CD4-positive, alpha-beta memory T cell (primary cell): ENCODE measurements at regions not wholly inside any gene's neighbourhood (a gene's known extent, or its start where the extent isn't known, plus 50 kb on each side); places are given as distances from the start of the nearest gene placed in this dataset.

Experiments used
- CTCF ChIA-PET: fragments of 350-600 bp; sonication (Branson Sonifier 250); formaldehyde crosslinking; loops from one replicate; lab custom pipeline; 2021; ENCODE audit warnings: inconsistent platforms; ENCODE audit not compliant: partially characterized antibody; lab: Charles Lee
- POLR2A ChIA-PET: fragments of 350-600 bp; sonication (Branson Sonifier 250); formaldehyde crosslinking; loops from one replicate; lab custom pipeline; 2021; ENCODE audit not compliant: partially characterized antibody; lab: Charles Lee
- DNase-seq, 5 donors: peaks; one replicate each; pipeline versions ENCODE4 v3.0.0 to v3.0.0-alpha.2; 2020 to 2022; ENCODE audit warnings: mixed read lengths in 1 of 5
- H3K27ac ChIP-seq: one replicate; pipeline ENCODE4 v1.7.0; 2013; ENCODE audit warnings: low read depth, low read length
- H3K27me3 ChIP-seq: 2 replicates; pipeline ENCODE4 v1.7.0; 2013; ENCODE audit warnings: mild to moderate bottlenecking, low read length, moderate library complexity; ENCODE audit not compliant: insufficient read depth
- H3K36me3 ChIP-seq: 2 replicates; pipeline ENCODE4 v1.7.0; 2013; ENCODE audit warnings: mild to moderate bottlenecking, low read length, moderate library complexity; ENCODE audit not compliant: insufficient read depth
- H3K4me1 ChIP-seq: 2 replicates; pipeline ENCODE4 v1.7.0; 2013; ENCODE audit warnings: mild to moderate bottlenecking, low read length, moderate library complexity; ENCODE audit not compliant: insufficient read depth
- H3K4me3 ChIP-seq, 2 donors: one replicate each; pipeline ENCODE4 v1.7.0; 2013; ENCODE audit warnings: low read length in 2 of 2, mild to moderate bottlenecking in 1 of 2
- H3K9me3 ChIP-seq, 2 donors: one replicate each; pipeline ENCODE4 v1.7.0; 2013; ENCODE audit warnings: low read length in 2 of 2, control low read depth in 1 of 2; ENCODE audit not compliant: control insufficient read depth in 1 of 2
- H3K27ac Mint-ChIP-seq, 7 donors: one replicate each; pipeline ENCODE4 v1.8.0; 2020 to 2021; ENCODE audit warnings: mixed read lengths in 7 of 7, mild to moderate bottlenecking in 6 of 7, inconsistent platforms in 3 of 7, moderate library complexity in 3 of 7
- H3K27me3 Mint-ChIP-seq, 2 donors: one replicate each; pipeline ENCODE4 v1.8.0; 2020 to 2021; ENCODE audit warnings: mixed read lengths in 2 of 2
- H3K36me3 Mint-ChIP-seq, 2 donors: one replicate each; pipeline ENCODE4 v1.8.0; 2020 to 2021; ENCODE audit warnings: mixed read lengths in 2 of 2, inconsistent platforms in 1 of 2, mild to moderate bottlenecking in 1 of 2
- H3K4me1 Mint-ChIP-seq, 4 donors: one replicate each; pipeline ENCODE4 v1.8.0; 2020 to 2021; ENCODE audit warnings: mixed read lengths in 4 of 4, mild to moderate bottlenecking in 1 of 4
- H3K4me3 Mint-ChIP-seq, 8 donors: one replicate each; pipeline ENCODE4 v1.8.0; 2020 to 2021; ENCODE audit warnings: mixed read lengths in 8 of 8, mild to moderate bottlenecking in 7 of 8, moderate library complexity in 6 of 8, inconsistent platforms in 3 of 8
- H3K9me3 Mint-ChIP-seq, 8 donors: one replicate each; pipeline ENCODE4 v1.8.0; 2020 to 2021; ENCODE audit warnings: mixed read lengths in 8 of 8, mild to moderate bottlenecking in 5 of 8, inconsistent platforms in 3 of 8, moderate library complexity in 1 of 8
- intact Hi-C: fragments of 100-400 bp; cut with micrococcal nuclease; formaldehyde crosslinking; loops from one replicate; pipeline ENCODE4 v1.15.1; 2023

DNA sequence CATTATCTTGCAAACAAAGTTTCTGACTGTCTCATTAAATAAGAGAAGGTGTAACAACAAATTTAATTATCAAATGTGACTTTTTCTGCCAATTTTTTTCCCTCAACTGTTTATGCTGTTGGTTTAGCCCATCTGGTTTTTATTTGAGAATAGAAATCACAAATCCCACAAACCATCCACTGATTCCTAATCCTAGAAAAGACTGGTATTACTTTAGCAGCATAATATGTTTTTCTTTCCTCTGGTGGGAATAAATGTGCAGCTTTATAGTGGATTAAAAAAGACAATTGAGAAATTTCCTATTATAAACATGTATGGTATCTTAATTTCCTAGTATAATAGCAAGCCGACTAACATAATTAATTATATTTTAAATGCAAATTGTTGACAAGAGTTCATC is 257.9 kb upstream of the FOXN3 start:
- no peaks in the 10 kb centered on the region for H3K27me3 Mint-ChIP-seq
- POLR2A ChIA-PET = no interaction called here
- DNase-seq = no peak
- no peak overlapping the region for H3K27ac Mint-ChIP-seq
- Histone ChIP-seq H3K4me3 (no peak overlapping the region), H3K36me3 (no peaks in the 10 kb centered on the region), H3K9me3 (no peaks in the 10 kb centered on the region), H3K27me3 (no peaks in the 10 kb centered on the region), H3K27ac (no peak overlapping the region), H3K4me1 (peaks cover 16% of the 10 kb centered on the region)
- H3K9me3 Mint-ChIP-seq = no peaks in the 10 kb centered on the region
- CTCF ChIA-PET = interaction anchor here (0.8 kb wide), 1 partner anchor 10 kb away, joined by 3 read pairs; no protein-coding TSS in a partner anchor
- intact Hi-C loops = no loop called here
- no peak overlapping the region for H3K4me3 Mint-ChIP-seq
- no peaks in the 10 kb centered on the region for H3K36me3 Mint-ChIP-seq
- peaks cover 11 to 34% (median 24%) of the 10 kb centered on the region in 4 donors for H3K4me1 Mint-ChIP-seq

DNA sequence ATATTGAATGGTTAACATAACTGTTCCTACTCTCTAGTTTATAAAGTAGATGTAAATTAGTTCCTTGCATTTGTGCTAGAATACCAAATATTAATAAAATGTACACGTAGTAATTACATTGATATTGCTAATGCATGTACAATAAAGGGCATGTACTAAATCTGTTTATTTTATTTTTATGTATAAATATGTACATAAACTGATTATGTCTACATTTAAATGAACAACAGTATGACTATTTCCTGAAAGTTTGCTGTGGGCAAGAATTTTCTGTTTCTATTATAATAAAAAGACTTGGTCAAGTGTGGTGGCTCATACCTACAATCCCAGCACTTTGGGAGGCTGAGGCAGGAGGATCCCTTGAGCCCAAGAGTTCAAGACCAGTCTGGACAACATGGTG is 257.2 kb upstream of the FOXN3 start:
- CTCF ChIA-PET = interaction anchor here (1.0 kb wide), 1 partner anchor 19 kb away, joined by 3 read pairs; no protein-coding TSS in a partner anchor
- POLR2A ChIA-PET = interaction anchor here (0.9 kb wide), 1 partner anchor 27 kb away, joined by 3 read pairs; no protein-coding TSS in a partner anchor
- Histone ChIP-seq H3K36me3 (no peaks in the 10 kb centered on the region), H3K4me3 (no peak overlapping the region), H3K9me3 (no peaks in the 10 kb centered on the region), H3K27ac (no peak overlapping the region), H3K4me1 (peaks cover 14% of the 10 kb centered on the region), H3K27me3 (no peaks in the 10 kb centered on the region)
- H3K9me3 Mint-ChIP-seq = no peaks in the 10 kb centered on the region
- no peak for DNase-seq
- intact Hi-C loops = no loop called here
- no peak overlapping the region for H3K27ac Mint-ChIP-seq
- no peaks in the 10 kb centered on the region for H3K27me3 Mint-ChIP-seq
- no peaks in the 10 kb centered on the region for H3K36me3 Mint-ChIP-seq
- H3K4me1 Mint-ChIP-seq = peaks cover 10 to 32% (median 24%) of the 10 kb centered on the region in 4 donors
- no peak overlapping the region for H3K4me3 Mint-ChIP-seq

DNA sequence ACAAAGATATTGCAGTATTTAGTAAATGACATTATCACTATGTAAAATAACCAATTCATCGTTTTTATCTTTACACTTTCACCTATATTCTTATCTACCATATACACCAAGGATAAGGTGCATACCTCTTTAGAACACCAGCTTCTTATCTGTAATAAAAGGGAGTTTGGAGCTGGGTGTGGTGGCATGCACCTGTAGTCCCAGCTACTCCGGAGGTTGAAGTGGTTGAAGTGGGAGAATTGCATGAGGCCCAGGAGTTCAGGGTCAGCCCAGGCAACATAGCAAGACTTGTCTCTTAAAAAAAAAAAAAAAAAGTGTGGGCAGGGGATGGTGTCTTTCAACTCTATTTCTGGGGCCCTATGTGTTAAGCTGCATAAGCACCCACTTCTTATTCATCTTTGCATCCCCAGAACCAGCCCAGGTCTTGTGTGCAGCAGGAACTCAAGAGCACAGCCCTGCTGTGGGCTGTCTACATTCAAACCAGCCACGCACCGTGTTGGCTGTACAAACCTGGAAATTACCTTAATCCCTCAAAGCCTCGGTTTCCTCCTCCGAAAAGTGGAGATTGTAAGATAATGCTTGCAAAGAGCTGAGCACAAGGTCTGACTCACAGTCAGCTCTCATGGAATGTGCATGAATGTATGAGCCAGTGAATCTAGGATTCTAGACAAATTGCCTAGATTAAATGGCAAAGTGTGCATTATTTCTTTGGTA is 256.6 kb upstream of the FOXN3 start:
- Mint-ChIP-seq H3K36me3 (no peaks in the 10 kb centered on the region), H3K27me3 (no peaks in the 10 kb centered on the region), H3K4me3 (peak overlapping the region in 1 of 8 donors; percentile 61), H3K27ac (peak overlapping the region in 5 of 7 donors; percentile 17 to 77 (median 37)), H3K9me3 (no peaks in the 10 kb centered on the region), H3K4me1 (peaks cover 12 to 30% (median 24%) of the 10 kb centered on the region in 4 donors)
- no peak overlapping the region for H3K27ac ChIP-seq
- H3K4me3 ChIP-seq = no peak overlapping the region
- POLR2A ChIA-PET = interaction anchor here (0.9 to 1.3 kb wide), 2 partner anchors 28 to 47 kb away, joined by 3 to 7 read pairs; no protein-coding TSS in a partner anchor
- intact Hi-C loops = no loop called here
- no peaks in the 10 kb centered on the region for H3K36me3 ChIP-seq
- H3K9me3 ChIP-seq = no peaks in the 10 kb centered on the region
- no peaks in the 10 kb centered on the region for H3K27me3 ChIP-seq
- CTCF ChIA-PET = interaction anchor here (0.7 to 1.0 kb wide), 3 partner anchors 18 to 1928 kb away, joined by 3 read pairs; no protein-coding TSS in a partner anchor
- peaks cover 14% of the 10 kb centered on the region for H3K4me1 ChIP-seq
- DNase-seq = peak in 1 of 5 donors; percentile 57

DNA sequence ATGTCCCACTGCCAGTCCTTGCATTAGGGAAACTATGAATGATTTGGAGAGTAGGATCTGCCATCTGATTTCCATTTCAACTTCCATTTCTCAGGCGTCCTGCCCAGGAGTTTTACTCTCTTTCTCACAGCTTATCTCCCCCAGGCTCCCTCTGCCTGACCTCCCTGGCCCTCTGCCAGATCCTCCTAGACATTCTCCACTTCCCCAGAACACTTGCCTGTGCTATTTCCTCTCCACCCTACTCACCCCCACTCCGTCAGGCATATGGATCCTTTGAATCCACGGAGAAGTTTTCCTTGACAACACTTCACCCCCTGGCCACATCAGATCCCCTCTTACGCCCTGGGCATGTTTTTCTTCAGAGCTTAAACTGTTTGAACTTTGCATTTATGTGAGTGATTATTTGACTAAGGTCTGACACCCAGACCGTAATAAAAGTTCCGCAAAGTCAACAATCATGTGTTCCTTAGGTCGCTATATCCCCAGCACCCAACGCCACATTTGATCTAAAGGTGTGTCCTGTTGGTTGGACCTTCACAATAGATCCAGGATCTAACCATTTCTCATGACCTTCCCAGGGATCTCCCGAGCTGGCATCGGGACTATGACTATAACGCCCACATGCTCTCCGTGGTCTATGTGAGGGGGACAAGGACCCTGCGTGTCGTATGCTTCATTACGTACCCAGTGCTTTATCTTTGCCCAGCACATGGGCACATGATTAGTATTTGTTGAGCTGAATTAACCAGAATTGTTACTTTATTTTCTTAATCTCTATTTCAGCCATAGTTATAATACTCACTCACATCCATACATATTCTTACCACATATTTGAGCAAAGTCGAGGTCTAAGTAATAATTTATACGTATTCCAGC is 255.8 kb upstream of the FOXN3 start:
- Histone ChIP-seq H3K9me3 (no peaks in the 10 kb centered on the region), H3K27me3 (no peaks in the 10 kb centered on the region), H3K4me1 (peaks cover 14% of the 10 kb centered on the region), H3K36me3 (no peaks in the 10 kb centered on the region), H3K27ac (no peak overlapping the region), H3K4me3 (no peak overlapping the region)
- intact Hi-C loops = no loop called here
- Mint-ChIP-seq H3K27me3 (no peaks in the 10 kb centered on the region), H3K36me3 (no peaks in the 10 kb centered on the region), H3K4me1 (peaks cover 15 to 33% (median 25%) of the 10 kb centered on the region in 4 donors), H3K27ac (peak overlapping the region in 2 of 7 donors; percentile 62 to 68), H3K4me3 (peak overlapping the region in 1 of 8 donors; percentile 11), H3K9me3 (no peaks in the 10 kb centered on the region)
- ChIA-PET POLR2A (interaction anchor here (0.9 to 1.3 kb wide), 2 partner anchors 29 to 48 kb away, joined by 3 to 7 read pairs; no protein-coding TSS in a partner anchor), CTCF (interaction anchor here (0.7 to 1.3 kb wide), 4 partner anchors 8 to 1927 kb away, joined by 3 read pairs; no protein-coding TSS in a partner anchor)
- DNase-seq = no peak

DNA sequence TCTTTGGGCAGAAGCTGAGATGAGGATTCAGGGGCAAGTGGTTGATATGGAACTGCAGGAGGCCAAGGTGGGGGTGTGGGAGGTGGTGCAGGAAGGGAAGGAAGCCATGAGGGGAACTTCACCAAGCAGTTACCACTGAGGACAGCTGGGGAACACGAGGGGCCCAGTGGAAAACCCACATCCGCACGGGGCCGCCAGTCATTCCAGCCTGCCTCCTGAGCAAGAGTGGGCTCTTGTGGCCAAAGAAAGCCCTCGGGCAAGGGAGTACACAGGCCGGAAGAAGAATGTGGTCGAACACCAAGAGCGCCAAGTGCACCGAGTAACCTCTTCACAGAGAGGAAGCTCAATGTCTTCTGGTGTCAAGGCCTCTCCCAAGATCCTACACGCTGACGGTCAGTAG is 252.2 kb upstream of the FOXN3 start:
- H3K27me3 ChIP-seq = no peaks in the 10 kb centered on the region
- Mint-ChIP-seq H3K27me3 (no peaks in the 10 kb centered on the region), H3K36me3 (peaks cover 0 to 11% of the 10 kb centered on the region in 2 donors), H3K4me3 (no peak overlapping the region), H3K4me1 (peaks cover 10 to 26% (median 19%) of the 10 kb centered on the region in 4 donors), H3K9me3 (peaks cover 0 to 9% (median 5%) of the 10 kb centered on the region in 8 donors), H3K27ac (peak overlapping the region in 2 of 7 donors; percentile 48 to 60)
- CTCF ChIA-PET = no interaction called here
- no peaks in the 10 kb centered on the region for H3K9me3 ChIP-seq
- H3K36me3 ChIP-seq = no peaks in the 10 kb centered on the region
- POLR2A ChIA-PET = interaction anchor here (1.2 kb wide), 1 partner anchor 50 kb away, joined by 3 read pairs; no protein-coding TSS in a partner anchor
- H3K4me1 ChIP-seq = peaks cover 13% of the 10 kb centered on the region
- no peak overlapping the region for H3K27ac ChIP-seq
- no peak overlapping the region for H3K4me3 ChIP-seq
- DNase-seq = no peak
- intact Hi-C loops = no loop called here

DNA sequence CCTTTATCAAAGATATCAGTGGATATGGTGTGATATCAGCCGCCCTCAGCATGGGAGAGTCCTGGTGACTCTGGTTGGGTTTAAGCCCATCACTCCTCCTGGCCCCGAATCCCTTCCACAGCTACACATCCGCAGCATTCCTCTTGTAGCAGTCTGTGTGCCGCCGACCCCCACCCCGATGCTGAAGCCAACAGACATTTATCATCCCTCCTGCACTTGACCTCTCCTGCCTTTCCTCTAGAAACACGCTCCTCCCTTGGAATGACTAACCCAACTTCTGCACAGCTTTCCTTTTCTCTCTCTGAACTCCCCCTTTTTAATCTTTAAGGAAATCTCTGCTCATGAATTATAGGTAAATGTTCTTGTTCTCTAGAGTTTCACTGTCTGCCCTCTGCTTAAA is 250.9 kb upstream of the FOXN3 start:
- Histone ChIP-seq H3K4me3 (no peak overlapping the region), H3K36me3 (no peaks in the 10 kb centered on the region), H3K27me3 (no peaks in the 10 kb centered on the region), H3K27ac (no peak overlapping the region), H3K9me3 (no peaks in the 10 kb centered on the region), H3K4me1 (peaks cover 1% of the 10 kb centered on the region)
- Mint-ChIP-seq H3K27ac (no peak overlapping the region), H3K36me3 (peaks cover 0 to 11% of the 10 kb centered on the region in 2 donors), H3K27me3 (no peaks in the 10 kb centered on the region), H3K4me1 (peaks cover 4 to 14% (median 9%) of the 10 kb centered on the region in 4 donors), H3K4me3 (no peak overlapping the region), H3K9me3 (peaks cover 0 to 9% (median 5%) of the 10 kb centered on the region in 8 donors)
- intact Hi-C loops = no loop called here
- POLR2A ChIA-PET = no interaction called here
- CTCF ChIA-PET = interaction anchor here (0.9 kb wide), 1 partner anchor 16 kb away, joined by 3 read pairs; no protein-coding TSS in a partner anchor
- DNase-seq = no peak
